Astrocyte of the hippocampus (primary cell): ENCODE measurements at regions not wholly inside any gene's neighbourhood (a gene's known extent, or its start where the extent isn't known, plus 50 kb on each side); places are given as distances from the start of the nearest gene placed in this dataset.
A peak's percentile ranks its signal among the peaks of the same experiment; 100 is the strongest.
"Not testable (repeated sequence)": the region's sequence is repeated elsewhere in the genome, so short reads cannot be mapped to it uniquely, and the experiment has no call there.

Experiments used
- DNase-seq: peaks from one replicate; pipeline ENCODE4 v3.0.0; 2011; ENCODE audit warnings: low read depth, low spot score

DNA sequence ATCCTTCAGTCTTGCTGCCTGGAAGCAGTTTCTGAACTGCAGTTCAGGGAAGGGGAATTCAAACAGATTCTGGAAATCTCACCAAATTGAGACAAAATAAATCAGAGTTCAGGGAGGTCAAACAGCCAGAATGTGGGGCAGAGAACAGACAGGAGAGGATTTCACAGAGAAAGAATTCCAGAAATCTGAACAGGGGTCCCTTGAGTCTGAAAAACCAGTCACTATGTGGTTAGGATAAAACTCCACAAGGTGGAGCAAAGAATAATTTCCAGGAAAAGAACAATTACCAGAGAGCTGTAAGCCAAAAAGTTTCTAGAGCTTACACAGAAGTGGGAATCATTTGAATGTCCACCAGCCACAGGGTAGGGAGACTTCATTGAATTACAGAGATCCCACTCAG lies 84.7 kb downstream of the URB2 start:
- DNase-seq = peak; percentile 72

GRCh38 chr1:229714306-229714705 lies 88.3 kb downstream of the URB2 start:
- no peak for DNase-seq

DNA sequence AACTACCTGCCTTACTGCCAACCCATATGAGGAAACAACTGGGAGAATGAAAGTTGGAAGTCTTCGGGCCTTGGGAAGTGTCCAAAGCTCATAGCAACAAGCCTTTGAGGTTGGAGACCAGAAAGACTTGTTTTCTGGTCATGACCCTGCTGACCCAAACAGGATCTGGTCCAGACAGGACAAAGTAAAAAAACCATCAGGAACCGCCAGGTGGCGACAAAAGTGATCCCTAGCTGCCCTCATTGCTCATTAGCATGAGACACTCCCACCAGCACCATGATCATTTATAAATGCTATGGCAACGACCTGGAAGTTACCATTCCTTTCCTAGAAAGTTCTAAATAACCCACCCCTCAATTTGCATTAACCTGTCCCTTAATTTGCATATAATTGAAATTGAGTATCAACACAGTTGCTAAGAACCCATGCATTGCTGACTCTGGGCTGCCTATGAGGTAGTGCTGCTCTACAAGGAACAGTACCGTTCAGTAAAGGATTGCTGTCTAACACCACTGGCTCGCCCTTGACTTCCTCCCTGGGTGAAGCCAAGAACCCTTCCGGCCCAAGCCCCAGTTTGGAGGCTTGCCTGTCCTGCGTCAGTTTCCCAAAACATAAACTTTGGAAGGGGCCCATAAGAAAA lies 89.0 kb downstream of the URB2 start:
- peak; percentile 12 for DNase-seq

GRCh38 chr1:229716069-229716468 lies 90.0 kb downstream of the URB2 start:
- peak; percentile 62 for DNase-seq

GRCh38 chr1:229716704-229717103 lies 90.7 kb downstream of the URB2 start:
- no peak for DNase-seq

GRCh38 chr1:229717786-229718576 lies 91.9 kb downstream of the URB2 start:
- DNase-seq = no peak

GRCh38 chr1:229726061-229726460 lies 100.0 kb downstream of the URB2 start:
- DNase-seq = no peak

- no peak for DNase-seq
These were observed 103.9 kb downstream of the URB2 start for GRCh38 chr1:229729916-229730315.

DNA sequence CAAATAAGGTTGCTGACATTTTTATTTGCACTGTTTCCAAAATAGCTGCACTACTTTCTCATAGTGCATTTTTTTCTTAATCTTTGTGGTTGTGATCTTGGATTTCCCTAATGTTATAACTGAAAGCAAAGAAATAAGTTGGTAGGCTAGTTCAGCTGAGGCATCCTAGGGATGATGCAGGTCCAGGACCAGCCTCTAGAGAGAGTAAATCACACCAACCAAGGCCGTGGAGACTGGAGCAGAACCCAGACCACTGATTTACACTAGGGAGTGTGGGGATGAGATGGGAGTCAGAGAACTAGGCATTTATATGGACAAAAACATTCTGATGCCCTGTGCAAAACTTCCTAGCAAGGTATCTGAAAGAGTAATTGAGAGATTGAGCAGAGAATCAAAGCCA lies 104.5 kb downstream of the URB2 start:
- DNase-seq = no peak

GRCh38 chr1:229732061-229732460 lies 106.0 kb downstream of the URB2 start:
- DNase-seq = no peak

GRCh38 chr1:229736376-229736775 lies 110.3 kb downstream of the URB2 start:
- DNase-seq = no peak

DNA sequence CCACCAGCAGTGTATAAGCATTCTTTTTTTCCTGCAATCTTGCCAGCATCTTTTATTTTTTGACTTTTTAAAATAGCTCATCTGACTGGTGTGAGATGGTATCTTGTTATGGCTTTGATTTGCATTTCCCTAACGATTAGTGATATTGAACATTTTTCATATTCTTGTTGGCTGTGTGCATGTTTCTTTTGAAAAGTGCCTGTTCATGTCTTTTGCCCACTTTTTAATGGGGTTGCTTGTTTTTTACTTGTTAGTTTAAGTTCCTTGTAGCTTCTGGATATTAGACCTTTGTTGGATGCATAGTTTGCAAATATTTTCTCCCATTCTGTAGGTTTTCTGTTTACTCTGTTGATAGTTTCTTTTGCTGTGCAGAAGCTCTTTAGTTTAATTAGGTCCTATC lies 116.6 kb downstream of the URB2 start:
- DNase-seq = not testable (repeated sequence)

DNA sequence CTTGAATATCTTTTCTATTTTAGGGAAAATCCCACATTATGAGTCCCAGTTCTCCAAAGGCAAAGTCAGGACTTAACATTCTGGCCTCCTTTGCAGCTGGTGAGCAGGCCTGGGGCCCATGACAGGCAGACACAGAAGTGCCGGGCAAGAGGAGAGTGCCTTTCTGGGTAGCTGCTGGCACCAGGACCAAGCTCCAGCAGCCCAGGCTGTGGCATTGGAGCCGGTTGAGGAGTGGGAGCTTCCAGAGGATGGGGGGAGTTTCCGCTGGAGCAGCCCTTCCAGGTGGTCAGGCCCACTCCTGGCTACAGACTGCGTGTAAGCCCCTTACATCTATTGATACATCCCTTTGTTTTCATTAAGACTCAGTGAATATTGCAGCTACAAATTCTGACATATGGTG lies 123.9 kb downstream of the URB2 start:
- DNase-seq = no peak

- no peak for DNase-seq
These were observed 125.6 kb downstream of the URB2 start for GRCh38 chr1:229751610-229752009.

GRCh38 chr1:229752679-229753078 lies 126.6 kb downstream of the URB2 start:
- DNase-seq = no peak

DNA sequence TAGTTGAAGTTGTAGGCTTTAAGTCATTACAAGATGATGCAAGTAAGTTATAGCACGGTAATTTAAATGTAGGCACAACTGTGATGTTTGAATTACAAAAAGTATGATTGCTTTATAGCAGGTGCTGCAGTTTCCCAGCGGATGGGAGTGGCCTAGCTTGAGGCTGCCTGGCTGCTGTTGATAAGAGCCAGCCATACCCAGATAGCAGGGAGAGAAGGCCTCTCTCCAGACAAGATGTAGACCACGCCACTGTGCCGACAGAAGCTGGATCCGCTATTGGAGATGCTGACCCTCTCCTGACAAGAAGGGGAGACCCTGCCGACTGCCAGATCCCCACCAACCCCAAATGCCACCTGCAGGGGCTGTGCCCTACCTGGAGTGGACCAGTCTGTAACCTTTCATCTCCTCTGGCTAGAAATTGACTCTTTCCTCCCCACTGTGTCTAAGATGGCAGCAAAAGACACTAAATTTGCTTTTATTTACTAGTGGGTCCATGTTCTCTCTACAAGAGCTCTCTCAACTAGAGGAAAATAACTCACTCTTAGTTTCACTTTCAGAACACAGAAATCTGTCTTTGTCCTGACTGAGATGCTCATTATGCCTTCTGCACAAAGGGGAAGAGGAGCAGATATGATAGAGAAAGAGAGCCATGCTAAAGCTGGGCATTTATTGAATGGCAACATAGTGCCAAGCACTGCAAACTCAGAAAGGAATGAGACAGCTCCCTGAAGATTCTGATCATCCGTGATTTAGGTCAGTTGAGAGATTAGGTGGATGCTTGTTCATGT lies 127.9 kb downstream of the URB2 start:
- no peak for DNase-seq

- DNase-seq = peak; percentile 88
These were observed 130.6 kb downstream of the URB2 start for GRCh38 chr1:229756666-229757065.

GRCh38 chr1:229757226-229757625 lies 131.2 kb downstream of the URB2 start:
- DNase-seq = peak; percentile 7

DNA sequence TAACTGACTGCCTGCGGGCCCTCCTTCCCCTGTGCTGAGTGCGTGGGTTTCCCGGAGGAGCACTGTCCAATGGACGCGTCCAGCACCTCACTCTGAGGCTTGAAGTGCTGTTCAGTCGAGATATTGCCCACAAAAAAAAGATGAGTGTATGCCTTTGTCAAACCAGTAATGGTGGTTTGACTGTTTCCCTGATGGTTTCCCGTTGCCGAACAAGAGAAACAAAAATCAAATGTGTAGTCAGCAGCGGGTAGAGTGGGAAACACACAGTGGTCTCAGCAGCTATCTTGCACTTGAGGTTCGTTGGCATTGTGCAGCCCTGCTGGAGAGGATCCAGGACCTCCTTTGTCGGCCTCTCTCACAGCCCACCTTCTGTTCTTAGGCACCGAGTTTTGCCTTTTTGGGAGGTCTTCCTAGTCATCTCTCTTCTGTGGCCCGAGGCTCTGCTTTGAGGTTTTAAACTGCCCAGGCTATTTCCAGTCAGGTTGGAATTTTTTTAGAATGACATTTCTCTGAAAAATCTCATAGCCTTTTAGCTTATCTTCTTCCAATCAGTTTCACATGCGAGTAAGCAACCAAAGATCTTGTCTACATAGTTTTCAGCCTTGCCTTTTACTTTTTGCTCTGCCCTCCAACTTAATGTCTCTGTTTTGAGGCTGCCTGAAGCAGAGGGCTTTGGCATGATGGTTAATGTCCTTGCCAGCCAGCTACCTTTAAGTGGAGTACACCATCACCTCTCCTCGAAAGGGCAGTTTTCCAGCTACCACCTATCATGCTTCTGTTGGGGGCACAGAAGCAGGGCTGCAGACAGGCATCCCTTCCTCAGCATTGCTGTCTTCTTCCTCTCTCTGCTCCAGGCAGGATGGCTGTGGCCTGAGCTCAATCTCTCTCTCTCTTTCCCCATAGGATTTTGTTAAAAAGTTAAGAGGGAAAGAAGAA lies 132.3 kb downstream of the URB2 start:
- DNase-seq = peak; percentile 51

- peak; percentile 6 for DNase-seq
These were observed 133.0 kb downstream of the URB2 start for GRCh38 chr1:229759037-229759435.

GRCh38 chr1:229759586-229759985 lies 133.5 kb downstream of the URB2 start:
- DNase-seq = no peak
